Cardiac muscle cell (in vitro differentiated cells and primary cell): ENCODE measurements at regions not wholly inside any gene's neighbourhood (a gene's known extent, or its start where the extent isn't known, plus 50 kb on each side); places are given as distances from the start of the nearest gene placed in this dataset.

ENCODE experiments used
- DNase-seq, 2 donors: peaks; one replicate each; pipeline versions ENCODE4 v3.0.0 to v3.0.0-alpha.2; 2010 to 2017; ENCODE audit warnings: low read depth in 1 of 2, low spot score in 1 of 2
- H3K27ac ChIP-seq: fragments of 200-600 bp; sonication (generic); 2 replicates; pipeline ENCODE4 v1.5.1; 2016
- H3K27me3 ChIP-seq: fragments of 200-600 bp; sonication (generic); 2 replicates; pipeline ENCODE4 v1.6.0; 2016; ENCODE audit warnings: control low read depth
- H3K36me3 ChIP-seq: fragments of 200-600 bp; sonication (generic); 2 replicates; pipeline ENCODE4 v1.5.1; 2016; ENCODE audit warnings: control low read depth
- H3K4me1 ChIP-seq: fragments of 200-600 bp; sonication (generic); 2 replicates; pipeline ENCODE4 v1.8.1; 2017; ENCODE audit warnings: low read depth, mild to moderate bottlenecking, mixed run types
- H3K4me3 ChIP-seq: fragments of 200-600 bp; sonication (generic); 2 replicates; pipeline ENCODE4 v1.5.1; 2016; ENCODE audit warnings: mild to moderate bottlenecking
- H3K9me3 ChIP-seq: fragments of 200-600 bp; sonication (generic); 2 replicates; pipeline ENCODE4 v1.5.1; 2017; ENCODE audit warnings: low read depth, mild to moderate bottlenecking, control low read depth
- TF ChIP-seq, protein P1 (sequence below): IDR thresholded peaks from 2 replicates; pipeline ENCODE4 v1.5.1; 2012; ENCODE audit warnings: low read depth, mild to moderate bottlenecking, low read length

DNA sequence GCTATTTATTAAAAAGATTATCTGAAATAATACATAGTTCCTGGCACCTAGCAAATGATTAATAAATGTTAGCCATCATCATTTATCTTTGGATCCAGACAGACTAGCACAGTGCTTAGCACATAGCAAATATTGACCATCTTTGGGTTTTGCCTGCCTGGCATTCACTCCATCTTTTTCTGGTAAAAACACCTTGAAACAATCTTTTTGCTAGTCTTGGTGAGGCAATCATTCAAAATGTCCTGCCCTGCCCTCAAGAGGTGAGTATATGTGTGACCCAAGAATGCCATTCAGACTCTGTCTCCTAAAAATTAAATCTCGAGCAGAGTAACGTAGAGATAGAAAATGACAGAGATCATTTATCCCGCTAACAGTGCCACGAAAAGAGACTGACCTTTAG, 78.3 kb upstream of the ZNF280D start:
- no peak for DNase-seq
- no peaks in the 10 kb centered on the region for H3K36me3 ChIP-seq
- TF ChIP-seq, protein P1, sequence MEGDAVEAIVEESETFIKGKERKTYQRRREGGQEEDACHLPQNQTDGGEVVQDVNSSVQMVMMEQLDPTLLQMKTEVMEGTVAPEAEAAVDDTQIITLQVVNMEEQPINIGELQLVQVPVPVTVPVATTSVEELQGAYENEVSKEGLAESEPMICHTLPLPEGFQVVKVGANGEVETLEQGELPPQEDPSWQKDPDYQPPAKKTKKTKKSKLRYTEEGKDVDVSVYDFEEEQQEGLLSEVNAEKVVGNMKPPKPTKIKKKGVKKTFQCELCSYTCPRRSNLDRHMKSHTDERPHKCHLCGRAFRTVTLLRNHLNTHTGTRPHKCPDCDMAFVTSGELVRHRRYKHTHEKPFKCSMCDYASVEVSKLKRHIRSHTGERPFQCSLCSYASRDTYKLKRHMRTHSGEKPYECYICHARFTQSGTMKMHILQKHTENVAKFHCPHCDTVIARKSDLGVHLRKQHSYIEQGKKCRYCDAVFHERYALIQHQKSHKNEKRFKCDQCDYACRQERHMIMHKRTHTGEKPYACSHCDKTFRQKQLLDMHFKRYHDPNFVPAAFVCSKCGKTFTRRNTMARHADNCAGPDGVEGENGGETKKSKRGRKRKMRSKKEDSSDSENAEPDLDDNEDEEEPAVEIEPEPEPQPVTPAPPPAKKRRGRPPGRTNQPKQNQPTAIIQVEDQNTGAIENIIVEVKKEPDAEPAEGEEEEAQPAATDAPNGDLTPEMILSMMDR: no peak
- no peaks in the 10 kb centered on the region for H3K9me3 ChIP-seq
- no peak overlapping the region for H3K4me3 ChIP-seq
- peaks cover 18% of the 10 kb centered on the region for H3K4me1 ChIP-seq
- no peaks in the 10 kb centered on the region for H3K27me3 ChIP-seq
- peak overlapping the region; percentile 77 for H3K27ac ChIP-seq

GRCh38 chr15:56808160-56808559, 74.9 kb upstream of the ZNF280D start:
- H3K9me3 ChIP-seq: no peaks in the 10 kb centered on the region
- TF ChIP-seq, protein P1: no peak
- no peak overlapping the region for H3K4me3 ChIP-seq
- H3K4me1 ChIP-seq: peaks cover 18% of the 10 kb centered on the region
- H3K27ac ChIP-seq: no peak overlapping the region
- no peaks in the 10 kb centered on the region for H3K27me3 ChIP-seq
- no peaks in the 10 kb centered on the region for H3K36me3 ChIP-seq
- no peak for DNase-seq

GRCh38 chr15:56806148-56806536, 72.8 kb upstream of the ZNF280D start:
- H3K4me3 ChIP-seq: no peak overlapping the region
- no peak for DNase-seq
- TF ChIP-seq, protein P1: no peak
- no peaks in the 10 kb centered on the region for H3K27me3 ChIP-seq
- H3K9me3 ChIP-seq: no peaks in the 10 kb centered on the region
- no peak overlapping the region for H3K27ac ChIP-seq
- no peaks in the 10 kb centered on the region for H3K36me3 ChIP-seq
- no peaks in the 10 kb centered on the region for H3K4me1 ChIP-seq

GRCh38 chr15:56805466-56806147, 72.3 kb upstream of the ZNF280D start:
- Histone ChIP-seq H3K4me3 (no peak overlapping the region), H3K9me3 (no peaks in the 10 kb centered on the region), H3K27ac (no peak overlapping the region), H3K27me3 (no peaks in the 10 kb centered on the region), H3K36me3 (no peaks in the 10 kb centered on the region), H3K4me1 (no peaks in the 10 kb centered on the region)
- TF ChIP-seq, protein P1: no peak
- DNase-seq: peak in 1 of 2 donors; percentile 91

GRCh38 chr15:56804938-56805337, 71.6 kb upstream of the ZNF280D start:
- TF ChIP-seq, protein P1: no peak
- H3K9me3 ChIP-seq: no peaks in the 10 kb centered on the region
- no peaks in the 10 kb centered on the region for H3K36me3 ChIP-seq
- H3K4me1 ChIP-seq: no peaks in the 10 kb centered on the region
- no peak overlapping the region for H3K27ac ChIP-seq
- no peaks in the 10 kb centered on the region for H3K27me3 ChIP-seq
- DNase-seq: peak in 1 of 2 donors; percentile 29
- no peak overlapping the region for H3K4me3 ChIP-seq
